Stomach (tissue), 4 donors: ENCODE measurements at regions not wholly inside any gene's neighbourhood (a gene's known extent, or its start where the extent isn't known, plus 50 kb on each side); places are given as distances from the start of the nearest gene placed in this dataset.

Experiments
- POLR2A ChIP-seq, 4 donors: fragments of 450-650 bp; IDR thresholded peaks; one replicate each; pipeline ENCODE4 v1.6.1; 2016; ENCODE audit warnings: antibody characterized with exemption in 4 of 4, control low read depth in 2 of 4, mild to moderate bottlenecking in 1 of 4, moderate library complexity in 1 of 4
- POLR2AphosphoS5 ChIP-seq, 3 donors: sonication (generic); formaldehyde crosslinking; IDR thresholded peaks; one replicate each; pipeline ENCODE4 v1.6.1; 2016; ENCODE audit warnings: antibody characterized with exemption in 3 of 3
- TF ChIP-seq, protein P1 (sequence below), 7 experiments: fragments of 450-650 bp in 4 of 7; fragments of 200-600 bp in 3 of 7; sonication (generic) in 3 of 7; IDR thresholded peaks; one replicate each; pipeline ENCODE4 v1.5.1; 2016 to 2019; ENCODE audit warnings: antibody characterized with exemption in 7 of 7, control low read depth in 2 of 7, mild to moderate bottlenecking in 1 of 7

DNA sequence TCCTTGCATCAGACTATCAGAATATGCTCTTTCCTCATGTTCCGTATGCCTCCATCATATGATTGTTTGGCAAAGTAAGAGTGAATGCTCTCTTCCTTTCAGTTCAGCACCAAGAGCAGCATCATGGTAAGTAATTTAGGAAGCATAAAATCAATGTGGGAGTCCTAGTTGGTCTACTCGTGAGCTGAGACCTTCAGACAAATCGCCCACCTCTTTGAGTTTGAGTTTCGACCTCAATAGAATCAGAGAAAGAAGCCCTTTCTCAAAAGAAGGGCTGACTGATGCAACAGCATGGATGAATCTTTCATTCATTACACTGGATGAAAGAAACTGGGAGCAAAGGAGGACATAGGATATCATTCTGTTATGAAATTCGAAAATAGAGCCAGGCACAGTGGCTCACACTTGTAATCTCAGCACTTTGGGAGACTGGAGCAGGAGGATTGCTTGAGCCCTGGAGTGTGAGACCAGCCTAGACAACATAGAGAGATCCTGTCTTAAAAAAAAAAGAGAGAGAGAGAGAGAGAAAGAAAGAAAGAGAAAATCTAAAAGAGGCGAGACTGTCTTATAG is 112.5 kb downstream of the ZC3H11B start:
- TF ChIP-seq, protein P1, sequence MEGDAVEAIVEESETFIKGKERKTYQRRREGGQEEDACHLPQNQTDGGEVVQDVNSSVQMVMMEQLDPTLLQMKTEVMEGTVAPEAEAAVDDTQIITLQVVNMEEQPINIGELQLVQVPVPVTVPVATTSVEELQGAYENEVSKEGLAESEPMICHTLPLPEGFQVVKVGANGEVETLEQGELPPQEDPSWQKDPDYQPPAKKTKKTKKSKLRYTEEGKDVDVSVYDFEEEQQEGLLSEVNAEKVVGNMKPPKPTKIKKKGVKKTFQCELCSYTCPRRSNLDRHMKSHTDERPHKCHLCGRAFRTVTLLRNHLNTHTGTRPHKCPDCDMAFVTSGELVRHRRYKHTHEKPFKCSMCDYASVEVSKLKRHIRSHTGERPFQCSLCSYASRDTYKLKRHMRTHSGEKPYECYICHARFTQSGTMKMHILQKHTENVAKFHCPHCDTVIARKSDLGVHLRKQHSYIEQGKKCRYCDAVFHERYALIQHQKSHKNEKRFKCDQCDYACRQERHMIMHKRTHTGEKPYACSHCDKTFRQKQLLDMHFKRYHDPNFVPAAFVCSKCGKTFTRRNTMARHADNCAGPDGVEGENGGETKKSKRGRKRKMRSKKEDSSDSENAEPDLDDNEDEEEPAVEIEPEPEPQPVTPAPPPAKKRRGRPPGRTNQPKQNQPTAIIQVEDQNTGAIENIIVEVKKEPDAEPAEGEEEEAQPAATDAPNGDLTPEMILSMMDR (IDR thresholded peaks at IDR 0.05): no peak
- TF ChIP-seq POLR2A (IDR thresholded peaks at IDR 0.05): no peak
- no peak for TF ChIP-seq POLR2AphosphoS5 (IDR thresholded peaks at IDR 0.05)
